Mesendoderm (in vitro differentiated cells): ENCODE measurements at regions not wholly inside any gene's neighbourhood (a gene's known extent, or its start where the extent isn't known, plus 50 kb on each side); places are given as distances from the start of the nearest gene placed in this dataset.

Experiments used
- DNase-seq: peaks from one replicate; pipeline ENCODE4 v3.0.0; 2013
- H2AK5ac ChIP-seq: 2 replicates; pipeline ENCODE4 v1.6.1; 2013; ENCODE audit warnings: low read length, inconsistent platforms
- H2BK120ac ChIP-seq: 2 replicates; pipeline ENCODE4 v1.6.1; 2013; ENCODE audit warnings: low read depth, mild to moderate bottlenecking, low read length, moderate library complexity, mixed read lengths
- H2BK15ac ChIP-seq: replicated peaks from 2 replicates; pipeline ENCODE4 v1.6.1; 2013; ENCODE audit warnings: low read depth, mild to moderate bottlenecking, moderate library complexity
- H2BK5ac ChIP-seq: 2 replicates; pipeline ENCODE4 v1.6.1; 2013; ENCODE audit warnings: low read length, inconsistent platforms
- H3K18ac ChIP-seq: 2 replicates; pipeline ENCODE4 v1.6.1; 2013; ENCODE audit warnings: mild to moderate bottlenecking, low read length, mixed read lengths
- H3K23ac ChIP-seq: one replicate; pipeline ENCODE4 v1.6.1; 2013; ENCODE audit warnings: low read length
- H3K27ac ChIP-seq: 2 replicates; pipeline ENCODE4 v1.5.1; 2013; ENCODE audit warnings: low read depth, mild to moderate bottlenecking, inconsistent platforms, low read length, moderate library complexity
- H3K27me3 ChIP-seq: 2 replicates; pipeline ENCODE4 v1.6.1; 2013; ENCODE audit warnings: low read length, control low read depth, mild to moderate bottlenecking, inconsistent platforms; ENCODE audit not compliant: insufficient read depth, poor library complexity
- H3K36me3 ChIP-seq: 2 replicates; pipeline ENCODE4 v1.6.1; 2013; ENCODE audit warnings: low read length, inconsistent platforms; ENCODE audit not compliant: control insufficient read depth, insufficient read depth
- H3K4ac ChIP-seq: one replicate; pipeline ENCODE4 v1.6.1; 2013; ENCODE audit warnings: low read depth, mild to moderate bottlenecking, low read length, moderate library complexity
- H3K4me1 ChIP-seq: 2 replicates; pipeline ENCODE4 v1.6.1; 2013; ENCODE audit warnings: low read depth, low read length, inconsistent platforms; ENCODE audit not compliant: control insufficient read depth
- H3K4me2 ChIP-seq: 2 replicates; pipeline ENCODE4 v1.6.1; 2013; ENCODE audit warnings: low read length
- H3K4me3 ChIP-seq: 2 replicates; pipeline ENCODE4 v1.5.1; 2013; ENCODE audit warnings: mild to moderate bottlenecking, low read length
- H3K56ac ChIP-seq: one replicate; pipeline ENCODE4 v1.6.1; 2013; ENCODE audit warnings: low read length
- H3K79me1 ChIP-seq: 2 replicates; pipeline ENCODE4 v1.6.1; 2013; ENCODE audit warnings: low read length, inconsistent platforms
- H3K79me2 ChIP-seq: 2 replicates; pipeline ENCODE4 v1.6.1; 2013; ENCODE audit warnings: mild to moderate bottlenecking, low read length; ENCODE audit not compliant: control insufficient read depth, insufficient read depth
- H3K9ac ChIP-seq: 2 replicates; pipeline ENCODE4 v1.6.1; 2013; ENCODE audit warnings: low read length, inconsistent platforms
- H4K5ac ChIP-seq: one replicate; pipeline ENCODE4 v1.6.1; 2013; ENCODE audit warnings: low read length
- H4K8ac ChIP-seq: one replicate; pipeline ENCODE4 v1.6.1; 2013; ENCODE audit warnings: low read depth, mild to moderate bottlenecking, control low read depth, low read length, moderate library complexity
- WGBS: extraction: QIAGEN DNeasy Blood & Tissue Kit; methylation state at CpG from one replicate; pipeline ENCODE4 v1.1.7; 2013; ENCODE audit warnings: low lambda C conversion rate, missing lambda C conversion rate; ENCODE audit not compliant: insufficient coverage; ENCODE audit errors: extremely low coverage; 5-methylcytosine and 5-hydroxymethylcytosine counted together

GRCh38 chr18:38695559-38696280 lies 1130.1 kb upstream of the CELF4 start:
- H4K5ac ChIP-seq = no peak overlapping the region
- H3K27ac ChIP-seq = no peak overlapping the region
- H3K9ac ChIP-seq = no peak overlapping the region
- no peak overlapping the region for H3K4ac ChIP-seq
- H3K4me3 ChIP-seq = no peak overlapping the region
- H3K18ac ChIP-seq = no peak overlapping the region
- no peaks in the 10 kb centered on the region for H3K79me1 ChIP-seq
- no peak overlapping the region for H3K23ac ChIP-seq
- no peaks in the 10 kb centered on the region for H3K27me3 ChIP-seq
- H2BK5ac ChIP-seq = no peak overlapping the region
- H3K56ac ChIP-seq = no peak overlapping the region
- H3K79me2 ChIP-seq = no peaks in the 10 kb centered on the region
- H2BK15ac ChIP-seq = no peak overlapping the region
- WGBS = no CpG with 5 or more reads among the region's 5 CpGs
- no peak overlapping the region for H4K8ac ChIP-seq
- H3K4me1 ChIP-seq = no peaks in the 10 kb centered on the region
- no peak overlapping the region for H3K4me2 ChIP-seq
- no peak for DNase-seq
- no peaks in the 10 kb centered on the region for H3K36me3 ChIP-seq
- H2AK5ac ChIP-seq = no peak overlapping the region
- H2BK120ac ChIP-seq = no peak overlapping the region

- no peak overlapping the region for H2AK5ac ChIP-seq
- no CpG with 5 or more reads among the region's 5 CpGs for WGBS
Measured at GRCh38 chr18:38693104-38693503, 1127.5 kb upstream of the CELF4 start.

GRCh38 chr18:38690626-38691025 lies 1125.0 kb upstream of the CELF4 start:
- Histone ChIP-seq H3K9ac (no peak overlapping the region), H3K23ac (no peak overlapping the region), H3K4ac (no peak overlapping the region), H2BK5ac (no peak overlapping the region), H3K27me3 (no peaks in the 10 kb centered on the region), H3K4me2 (no peak overlapping the region), H3K79me1 (no peaks in the 10 kb centered on the region), H3K27ac (no peak overlapping the region), H3K79me2 (no peaks in the 10 kb centered on the region), H2BK15ac (no peak overlapping the region), H3K56ac (no peak overlapping the region), H3K4me1 (no peaks in the 10 kb centered on the region), H3K4me3 (no peak overlapping the region), H2AK5ac (no peak overlapping the region), H2BK120ac (no peak overlapping the region), H4K5ac (no peak overlapping the region), H4K8ac (no peak overlapping the region), H3K36me3 (no peaks in the 10 kb centered on the region), H3K18ac (no peak overlapping the region)
- no CpG with 5 or more reads among the region's 6 CpGs for WGBS
- no peak for DNase-seq

More at GRCh38 chr18:38693104-38693503, 1127.5 kb upstream of the CELF4 start:
- Histone ChIP-seq H3K27ac (no peak overlapping the region), H4K8ac (no peak overlapping the region), H3K27me3 (no peaks in the 10 kb centered on the region), H2BK5ac (no peak overlapping the region), H3K4ac (no peak overlapping the region), H3K4me3 (no peak overlapping the region), H4K5ac (no peak overlapping the region), H3K4me2 (no peak overlapping the region), H3K79me1 (no peaks in the 10 kb centered on the region), H3K23ac (no peak overlapping the region), H3K56ac (no peak overlapping the region), H3K36me3 (no peaks in the 10 kb centered on the region), H2BK15ac (no peak overlapping the region), H3K79me2 (no peaks in the 10 kb centered on the region), H2BK120ac (no peak overlapping the region), H3K9ac (no peak overlapping the region), H3K4me1 (no peaks in the 10 kb centered on the region), H3K18ac (no peak overlapping the region)
- DNase-seq = no peak

- no peaks in the 10 kb centered on the region for H3K27me3 ChIP-seq
- H2BK5ac ChIP-seq = no peak overlapping the region
- no peaks in the 10 kb centered on the region for H3K36me3 ChIP-seq
- no peak overlapping the region for H3K4me2 ChIP-seq
- H3K79me1 ChIP-seq = no peaks in the 10 kb centered on the region
- no peak overlapping the region for H3K18ac ChIP-seq
- H3K79me2 ChIP-seq = no peaks in the 10 kb centered on the region
- no peak overlapping the region for H3K4me3 ChIP-seq
- no peaks in the 10 kb centered on the region for H3K4me1 ChIP-seq
- no CpG with 5 or more reads among the region's 1 CpG for WGBS
- H3K56ac ChIP-seq = no peak overlapping the region
- no peak overlapping the region for H4K8ac ChIP-seq
- H3K9ac ChIP-seq = no peak overlapping the region
- H2BK15ac ChIP-seq = no peak overlapping the region
- no peak overlapping the region for H2AK5ac ChIP-seq
- DNase-seq = no peak
- H3K4ac ChIP-seq = no peak overlapping the region
- no peak overlapping the region for H2BK120ac ChIP-seq
- H4K5ac ChIP-seq = no peak overlapping the region
- H3K23ac ChIP-seq = no peak overlapping the region
- H3K27ac ChIP-seq = no peak overlapping the region
Measured at GRCh38 chr18:38688416-38688815, 1122.8 kb upstream of the CELF4 start.

GRCh38 chr18:38670486-38670885 lies 1104.9 kb upstream of the CELF4 start:
- no peak overlapping the region for H2AK5ac ChIP-seq

GRCh38 chr18:38664929-38665328 lies 1099.3 kb upstream of the CELF4 start:
- no peak for DNase-seq
- Histone ChIP-seq H2AK5ac (no peak overlapping the region), H3K18ac (no peak overlapping the region), H3K56ac (no peak overlapping the region), H2BK5ac (no peak overlapping the region), H3K4me1 (no peaks in the 10 kb centered on the region), H3K4me2 (no peak overlapping the region), H4K5ac (no peak overlapping the region), H3K79me2 (no peaks in the 10 kb centered on the region), H3K36me3 (no peaks in the 10 kb centered on the region), H3K4me3 (no peak overlapping the region), H3K79me1 (no peaks in the 10 kb centered on the region), H2BK120ac (no peak overlapping the region), H3K27ac (no peak overlapping the region), H3K4ac (no peak overlapping the region), H3K27me3 (no peaks in the 10 kb centered on the region), H4K8ac (no peak overlapping the region), H3K9ac (no peak overlapping the region), H3K23ac (no peak overlapping the region), H2BK15ac (no peak overlapping the region)
- WGBS = no CpG with 5 or more reads among the region's 1 CpG

More at GRCh38 chr18:38670486-38670885, 1104.9 kb upstream of the CELF4 start:
- H3K79me2 ChIP-seq = no peaks in the 10 kb centered on the region
- no peaks in the 10 kb centered on the region for H3K79me1 ChIP-seq
- no peaks in the 10 kb centered on the region for H3K27me3 ChIP-seq
- H3K4me1 ChIP-seq = no peaks in the 10 kb centered on the region
- H3K4me3 ChIP-seq = no peak overlapping the region
- H3K4ac ChIP-seq = no peak overlapping the region
- H3K56ac ChIP-seq = no peak overlapping the region
- no peak overlapping the region for H3K23ac ChIP-seq
- H4K8ac ChIP-seq = no peak overlapping the region
- H2BK15ac ChIP-seq = no peak overlapping the region
- H2BK5ac ChIP-seq = no peak overlapping the region
- no peak overlapping the region for H3K4me2 ChIP-seq
- H2BK120ac ChIP-seq = no peak overlapping the region
- no peak for DNase-seq
- H3K36me3 ChIP-seq = no peaks in the 10 kb centered on the region
- no peak overlapping the region for H4K5ac ChIP-seq
- no peak overlapping the region for H3K27ac ChIP-seq
- no peak overlapping the region for H3K18ac ChIP-seq
- H3K9ac ChIP-seq = no peak overlapping the region
